ENCODE measurements at regions not wholly inside any gene's neighbourhood (a gene's known extent, or its start where the extent isn't known, plus 50 kb on each side); places are given as distances from the start of the nearest gene placed in this dataset.

- H2BK120ac ChIP-seq (ENCODE audit: low read depth, low read length, poor library complexity, severe bottlenecking), result no peak overlapping the region
- DNase-seq, result no peak
- no peak overlapping the region for H4K8ac ChIP-seq (replicated peaks; ENCODE audit: insufficient read length, low read depth, low read length)
- no peak overlapping the region for H2BK20ac ChIP-seq (ENCODE audit: low read depth, low read length, poor library complexity, severe bottlenecking)
- H3K4me1 ChIP-seq (ENCODE audit: insufficient read depth, low read length), result no peaks in the 10 kb centered on the region
- Mint-ChIP-seq H3K27ac (no peak overlapping the region), H3K27me3 (ENCODE audit: low read depth) (no peaks in the 10 kb centered on the region), H3K4me3 (no peak overlapping the region), H3K4me1 (no peaks in the 10 kb centered on the region), H3K9me3 (no peaks in the 10 kb centered on the region), H3K36me3 (ENCODE audit: insufficient read depth in 1 of 3, low read depth in 3 of 3) (no peaks in the 10 kb centered on the region; a peak in 1 of 7 replicates)
- no peak overlapping the region for H3K56ac ChIP-seq (ENCODE audit: insufficient read length, low read depth, low read length)
- no peak overlapping the region for H2BK12ac ChIP-seq (ENCODE audit: insufficient read length, low read depth, low read length)
- no peak overlapping the region for H3K4me2 ChIP-seq (ENCODE audit: insufficient read depth, insufficient read length, low read length)
- H3K14ac ChIP-seq (ENCODE audit: insufficient read depth, low read length), result no peak overlapping the region
- no peaks in the 10 kb centered on the region for H3K27me3 ChIP-seq (ENCODE audit: insufficient read depth, low read length)
- no peak overlapping the region for H2AK5ac ChIP-seq (ENCODE audit: insufficient read length, low read length)
- H3K9ac ChIP-seq (ENCODE audit: extremely low read depth, insufficient read length, low read length), result no peak overlapping the region
- TF ChIP-seq CTCF (conservative IDR thresholded peaks at IDR 0.05), result no peak
- H4K20me1 ChIP-seq (ENCODE audit: control insufficient read depth, insufficient read depth, insufficient read length), result no peaks in the 10 kb centered on the region
- no peak overlapping the region for H3K18ac ChIP-seq (ENCODE audit: insufficient read length, low read depth, low read length)
- no peaks in the 10 kb centered on the region for H3K9me3 ChIP-seq (ENCODE audit: control insufficient read depth, low read depth, low read length)
- no peaks in the 10 kb centered on the region for H3K79me1 ChIP-seq (ENCODE audit: insufficient read depth, low read depth, low read length, poor library complexity, severe bottlenecking)
- WGBS (ENCODE audit: extremely low coverage, insufficient read length, low lambda C conversion rate), result no CpG with 5 or more reads among the region's 1 CpG
- H3K23me2 ChIP-seq (ENCODE audit: insufficient read length, low read depth, low read length, poor library complexity, severe bottlenecking), result no peaks in the 10 kb centered on the region
- no peak overlapping the region for H3K4ac ChIP-seq (ENCODE audit: low read depth, low read length)
- no peak overlapping the region for H2AFZ ChIP-seq (ENCODE audit: low read length)
- H3K27ac ChIP-seq (ENCODE audit: insufficient read length, low read depth, low read length), result no peak overlapping the region
- no peaks in the 10 kb centered on the region for H3K79me2 ChIP-seq (ENCODE audit: insufficient read depth, low read length)
- no peak overlapping the region for H3K23ac ChIP-seq (ENCODE audit: insufficient read length, low read depth, low read length)
- H4K5ac ChIP-seq (ENCODE audit: insufficient read length, low read depth, low read length), result no peak overlapping the region
- no peak overlapping the region for H3T11ph ChIP-seq (ENCODE audit: low read length)
- no peak overlapping the region for H4K91ac ChIP-seq (ENCODE audit: insufficient read length, low read depth, low read length)
- H2BK15ac ChIP-seq (ENCODE audit: low read depth, low read length), result no peak overlapping the region
- no peak overlapping the region for H2BK5ac ChIP-seq (ENCODE audit: insufficient read length, low read length)
Measured at GRCh38 chr5:62920856-62921255, 342.2 kb downstream of the LRRC70 start.

Data from H9 (cell line).